Skeletal muscle satellite cell (primary cell): ENCODE measurements at regions not wholly inside any gene's neighbourhood (a gene's known extent, or its start where the extent isn't known, plus 50 kb on each side); places are given as distances from the start of the nearest gene placed in this dataset.

Experiments
- H3K27me3 ChIP-seq: 2 replicates; pipeline ENCODE4 v1.7.0; 2013; ENCODE audit warnings: low read length; ENCODE audit not compliant: control insufficient read depth, insufficient read depth
- H3K36me3 ChIP-seq: 2 replicates; pipeline ENCODE4 v1.7.0; 2013; ENCODE audit warnings: mild to moderate bottlenecking, control low read depth, low read length; ENCODE audit not compliant: insufficient read depth
- H3K4me1 ChIP-seq: 2 replicates; pipeline ENCODE4 v1.7.0; 2013; ENCODE audit warnings: low read length; ENCODE audit not compliant: control insufficient read depth, insufficient read depth
- H3K4me2 ChIP-seq: 2 replicates; pipeline ENCODE4 v1.7.0; 2013; ENCODE audit warnings: mild to moderate bottlenecking, low read length
- H3K4me3 ChIP-seq: 2 replicates; pipeline ENCODE4 v1.7.0; 2013; ENCODE audit warnings: low read length
- H3K9ac ChIP-seq: 2 replicates; pipeline ENCODE4 v1.7.0; 2013; ENCODE audit warnings: mild to moderate bottlenecking, low read depth, low read length, moderate library complexity
- H3K9me3 ChIP-seq: replicated peaks from 2 replicates; pipeline ENCODE4 v1.7.0; 2013; ENCODE audit warnings: mild to moderate bottlenecking, control low read depth, low read length

GRCh38 chr1:244272471-244273261, 179.0 kb downstream of the ADSS2 start:
- Histone ChIP-seq H3K27me3 (no peaks in the 10 kb centered on the region), H3K36me3 (no peaks in the 10 kb centered on the region), H3K4me3 (no peak overlapping the region), H3K9me3 (no peaks in the 10 kb centered on the region), H3K9ac (peak overlapping the region; percentile 53), H3K4me2 (peak overlapping the region; percentile 83), H3K4me1 (peaks cover 31% of the 10 kb centered on the region)

DNA sequence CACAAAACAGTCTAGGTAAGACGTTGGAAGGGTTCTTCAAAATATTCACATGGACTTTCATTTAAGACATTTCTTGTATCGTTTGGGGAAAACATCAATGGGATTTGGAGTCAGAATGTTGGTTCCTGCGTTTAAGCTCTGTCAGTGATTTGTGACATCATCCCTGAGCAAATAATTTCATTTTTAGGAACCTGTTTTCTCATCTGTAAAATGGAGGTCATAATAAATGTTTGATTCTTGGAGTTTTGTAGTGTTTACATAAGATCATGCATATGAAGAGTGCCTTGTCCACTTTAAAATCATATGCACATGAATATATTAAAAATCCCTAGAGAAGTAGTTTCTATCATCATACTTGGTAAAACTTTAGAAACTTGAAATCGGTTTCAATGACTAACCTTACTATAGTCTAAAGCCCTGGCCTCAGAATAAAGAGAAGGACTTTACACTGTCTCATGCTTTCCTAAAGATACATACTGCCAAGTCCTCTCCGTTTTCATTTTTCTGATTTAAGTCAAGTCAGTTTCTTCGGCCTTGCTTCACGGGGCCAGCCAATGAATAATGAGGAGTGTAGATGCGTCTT, 178.4 kb downstream of the ADSS2 start:
- Histone ChIP-seq H3K4me2 (peak overlapping the region; percentile 83), H3K4me3 (peak overlapping the region; percentile 59), H3K27me3 (no peaks in the 10 kb centered on the region), H3K9me3 (no peaks in the 10 kb centered on the region), H3K9ac (peak overlapping the region; percentile 53), H3K4me1 (peaks cover 31% of the 10 kb centered on the region), H3K36me3 (no peaks in the 10 kb centered on the region)

- peak overlapping the region; percentile 53 for H3K9ac ChIP-seq
- H3K9me3 ChIP-seq: no peaks in the 10 kb centered on the region
- peaks cover 31% of the 10 kb centered on the region for H3K4me1 ChIP-seq
- H3K4me2 ChIP-seq: peak overlapping the region; percentile 83
- peak overlapping the region; percentile 59 for H3K4me3 ChIP-seq
- H3K27me3 ChIP-seq: no peaks in the 10 kb centered on the region
- no peaks in the 10 kb centered on the region for H3K36me3 ChIP-seq
Measured at GRCh38 chr1:244273845-244274619, 177.7 kb downstream of the ADSS2 start.

DNA sequence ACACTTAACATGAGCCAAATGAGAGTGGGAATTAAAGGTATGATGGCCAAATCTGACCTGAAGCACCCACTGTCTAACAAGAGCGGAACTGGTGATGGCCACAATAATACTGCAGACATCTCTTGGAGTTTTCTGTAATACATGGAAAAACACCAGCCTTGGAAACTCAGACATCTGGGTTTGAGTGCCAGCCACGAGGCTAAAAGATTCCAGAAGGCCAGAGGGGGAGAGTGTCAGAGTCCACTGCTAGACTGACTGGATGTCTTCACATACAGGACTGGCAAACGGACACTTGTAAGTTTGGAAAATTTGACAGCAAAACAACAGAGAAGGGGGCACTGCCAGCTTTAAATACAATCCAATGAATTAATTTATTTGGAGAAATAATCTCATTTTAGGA, 175.1 kb downstream of the ADSS2 start:
- Histone ChIP-seq H3K4me1 (peaks cover 42% of the 10 kb centered on the region), H3K4me3 (no peak overlapping the region), H3K27me3 (no peaks in the 10 kb centered on the region), H3K36me3 (no peaks in the 10 kb centered on the region), H3K9ac (no peak overlapping the region), H3K9me3 (no peaks in the 10 kb centered on the region), H3K4me2 (no peak overlapping the region)

DNA sequence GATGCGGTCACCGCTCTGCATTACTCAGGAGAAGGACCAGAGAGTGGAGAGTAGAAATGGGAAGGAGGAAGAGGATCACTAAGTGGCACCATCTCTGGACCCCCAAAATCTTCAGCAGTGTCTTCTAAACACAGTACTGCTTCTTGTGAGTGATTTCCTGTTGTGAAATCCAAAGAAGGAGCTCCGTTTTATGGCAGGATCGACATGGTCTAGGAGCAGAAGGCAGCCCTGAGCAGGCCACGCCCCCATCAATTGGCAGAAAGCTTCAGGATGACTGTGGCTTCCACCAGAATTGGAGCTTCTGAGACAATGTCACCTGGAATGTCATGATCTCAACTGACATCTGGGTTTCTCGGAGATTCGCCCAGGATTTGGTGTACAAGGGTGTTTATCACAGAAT, 171.5 kb downstream of the ADSS2 start:
- Histone ChIP-seq H3K9me3 (no peaks in the 10 kb centered on the region), H3K36me3 (no peaks in the 10 kb centered on the region), H3K4me1 (peaks cover 11% of the 10 kb centered on the region), H3K4me3 (no peak overlapping the region), H3K9ac (no peak overlapping the region), H3K4me2 (no peak overlapping the region), H3K27me3 (no peaks in the 10 kb centered on the region)

DNA sequence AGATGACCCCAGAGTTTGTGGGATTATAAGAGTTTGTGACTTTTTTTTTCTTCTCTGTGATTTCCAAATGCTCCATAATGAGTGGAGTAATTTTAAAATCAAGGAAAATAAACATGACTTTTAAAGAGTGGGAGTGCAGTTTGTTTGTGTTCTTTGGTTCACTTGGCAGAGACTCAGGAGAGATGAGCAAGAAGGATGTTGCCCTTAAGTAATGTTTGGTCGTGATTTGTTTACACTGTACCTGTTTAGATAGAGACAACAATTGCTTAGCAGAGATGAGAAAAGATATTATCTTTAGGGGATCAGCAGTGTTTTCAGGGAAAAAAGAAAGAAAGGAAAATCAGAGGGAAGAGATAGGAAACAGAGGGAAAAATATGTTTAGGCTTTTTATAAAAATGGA, 170.8 kb downstream of the ADSS2 start:
- Histone ChIP-seq H3K4me1 (peaks cover 11% of the 10 kb centered on the region), H3K36me3 (no peaks in the 10 kb centered on the region), H3K9me3 (no peaks in the 10 kb centered on the region), H3K4me3 (no peak overlapping the region), H3K27me3 (no peaks in the 10 kb centered on the region), H3K4me2 (no peak overlapping the region), H3K9ac (no peak overlapping the region)

- Histone ChIP-seq H3K27me3 (no peaks in the 10 kb centered on the region), H3K36me3 (no peaks in the 10 kb centered on the region), H3K4me2 (no peak overlapping the region), H3K9ac (no peak overlapping the region), H3K9me3 (no peaks in the 10 kb centered on the region), H3K4me3 (no peak overlapping the region), H3K4me1 (peaks cover 11% of the 10 kb centered on the region)
Measured at GRCh38 chr1:244283772-244284171, 167.9 kb downstream of the ADSS2 start.

GRCh38 chr1:244284641-244285156, 167.0 kb downstream of the ADSS2 start:
- no peaks in the 10 kb centered on the region for H3K27me3 ChIP-seq
- no peak overlapping the region for H3K4me3 ChIP-seq
- no peaks in the 10 kb centered on the region for H3K9me3 ChIP-seq
- no peak overlapping the region for H3K9ac ChIP-seq
- H3K4me1 ChIP-seq: peaks cover 11% of the 10 kb centered on the region
- H3K36me3 ChIP-seq: no peaks in the 10 kb centered on the region
- H3K4me2 ChIP-seq: no peak overlapping the region

- Histone ChIP-seq H3K9ac (no peak overlapping the region), H3K4me1 (no peaks in the 10 kb centered on the region), H3K27me3 (no peaks in the 10 kb centered on the region), H3K4me3 (no peak overlapping the region), H3K36me3 (no peaks in the 10 kb centered on the region), H3K4me2 (no peak overlapping the region), H3K9me3 (no peaks in the 10 kb centered on the region)
Measured at GRCh38 chr1:244286341-244286740, 165.4 kb downstream of the ADSS2 start.

GRCh38 chr1:244287726-244288125, 164.0 kb downstream of the ADSS2 start:
- H3K4me2 ChIP-seq: no peak overlapping the region
- no peaks in the 10 kb centered on the region for H3K36me3 ChIP-seq
- no peak overlapping the region for H3K4me3 ChIP-seq
- no peak overlapping the region for H3K9ac ChIP-seq
- H3K4me1 ChIP-seq: no peaks in the 10 kb centered on the region
- no peaks in the 10 kb centered on the region for H3K9me3 ChIP-seq
- H3K27me3 ChIP-seq: no peaks in the 10 kb centered on the region

DNA sequence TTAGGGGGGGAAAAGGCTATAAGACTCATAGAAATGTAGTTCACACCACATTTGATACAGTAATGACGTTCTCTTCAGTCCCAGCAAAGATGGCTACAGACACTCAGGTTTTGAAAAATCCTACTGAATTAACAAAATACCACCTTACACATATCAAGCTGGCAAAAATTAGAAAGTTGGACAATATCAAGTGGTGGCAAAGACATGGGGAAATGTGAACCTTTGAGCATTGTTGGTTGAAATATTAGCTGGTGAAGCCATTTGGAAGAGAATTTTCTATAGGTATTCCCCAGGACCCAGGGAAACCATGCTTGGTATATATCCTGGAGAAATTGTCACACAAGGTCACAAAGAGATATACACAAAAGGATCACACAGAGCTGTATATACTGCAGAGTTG, 163.0 kb downstream of the ADSS2 start:
- Histone ChIP-seq H3K4me1 (no peaks in the 10 kb centered on the region), H3K9me3 (no peaks in the 10 kb centered on the region), H3K9ac (no peak overlapping the region), H3K4me3 (no peak overlapping the region), H3K4me2 (no peak overlapping the region), H3K27me3 (no peaks in the 10 kb centered on the region), H3K36me3 (no peaks in the 10 kb centered on the region)
